Ovary (tissue), 7 donors: ENCODE measurements at regions not wholly inside any gene's neighbourhood (a gene's known extent, or its start where the extent isn't known, plus 50 kb on each side); places are given as distances from the start of the nearest gene placed in this dataset.

Experiments used
- DNase-seq, 5 donors: peaks; one replicate each; pipeline ENCODE4 v3.0.0-alpha.2; 2019 to 2020
- H3K27ac ChIP-seq, 2 donors: fragments of 200-600 bp; one replicate each; pipeline versions ENCODE4 v1.5.1 to v1.8.0; 2019 to 2022
- H3K27me3 ChIP-seq: fragments of 200-600 bp; one replicate; pipeline ENCODE4 v1.8.0; 2022
- H3K36me3 ChIP-seq: fragments of 200-600 bp; sonication (generic); one replicate; pipeline ENCODE4 v1.5.1; 2019
- H3K4me1 ChIP-seq: one replicate; pipeline ENCODE4 v1.8.1; 2013; ENCODE audit warnings: mild to moderate bottlenecking, moderate library complexity; ENCODE audit not compliant: insufficient read depth
- H3K4me3 ChIP-seq: fragments of 200-600 bp; sonication (generic); one replicate; pipeline ENCODE4 v1.5.1; 2017
- H3K9me3 ChIP-seq, 2 donors: fragments of 200-600 bp in 1 of 2; sonication (generic) in 1 of 2; one replicate each; pipeline versions ENCODE4 v1.5.1 to v1.8.1; 2013 to 2019; ENCODE audit warnings: mild to moderate bottlenecking in 1 of 2, moderate library complexity in 1 of 2
- CTCF ChIP-seq, 3 donors: fragments of 450-650 bp in 2 of 3; fragments of 200-600 bp in 1 of 3; IDR thresholded peaks; one replicate each; pipeline versions ENCODE4 v1.5.1 to v1.8.0; 2016 to 2022; ENCODE audit warnings: antibody characterized with exemption in 3 of 3, mild to moderate bottlenecking in 1 of 3
- EP300 ChIP-seq: sonication (generic); formaldehyde crosslinking; IDR thresholded peaks from one replicate; pipeline ENCODE4 v1.6.1; 2017; ENCODE audit warnings: antibody characterized with exemption
- POLR2A ChIP-seq: fragments of 450-650 bp; IDR thresholded peaks from one replicate; pipeline ENCODE4 v1.6.1; 2017; ENCODE audit warnings: antibody characterized with exemption, mild to moderate bottlenecking, moderate library complexity
- WGBS, 3 donors: extraction: QIAGEN DNeasy Blood & Tissue Kit in 1 of 3; methylation state at CpG; one replicate each; pipeline versions ENCODE4 v1.1.5 to v1.1.7; 2013 to 2017; 5-methylcytosine and 5-hydroxymethylcytosine counted together
- intact Hi-C, 4 donors: fragments of 100-400 bp; cut with DNase I; formaldehyde crosslinking; loops; one replicate each; pipeline versions ENCODE4 v1.11.0 to v1.15.1; 2022 to 2023
- donor health status: DM: no; HTN: no; CAD: no; lungs with moderate emphysema.
- donor health status: DM: no; HTN: no; CAD: no.
- donor health status: Bipolar disorder and iron deficiency.
- donor health status: DM: no; HTN: no; CAD: no.
- donor health status: DM: yes; HTN: yes; CAD: no.

- WGBS, 3 donors: 90 to 93% (median 90%) methylated on average over 9 of the region's 9 CpGs
- Histone ChIP-seq H3K9me3 (no peaks in the 10 kb centered on the region), H3K27me3 (no peaks in the 10 kb centered on the region), H3K4me3 (no peak overlapping the region), H3K4me1 (no peaks in the 10 kb centered on the region), H3K36me3 (no peaks in the 10 kb centered on the region), H3K27ac (no peak overlapping the region)
- no peak for DNase-seq
- no peak for TF ChIP-seq EP300
- intact Hi-C loops: no loop called here
Measured at GRCh38 chr16:55169780-55170179, 154.2 kb upstream of the IRX6 start.

- Histone ChIP-seq H3K9me3 (no peaks in the 10 kb centered on the region), H3K4me3 (no peak overlapping the region), H3K27me3 (no peaks in the 10 kb centered on the region), H3K4me1 (no peaks in the 10 kb centered on the region), H3K27ac (no peak overlapping the region), H3K36me3 (no peaks in the 10 kb centered on the region)
- TF ChIP-seq POLR2A (no peak), CTCF (IDR thresholded peaks at IDR 0.05) (no peak), EP300 (no peak)
- WGBS, 3 donors: 61 to 71% (median 65%) methylated on average over 2 of the region's 2 CpGs
- intact Hi-C loops: no loop called here
- DNase-seq: no peak
Measured at GRCh38 chr16:55171241-55171640, 152.8 kb upstream of the IRX6 start.

GRCh38 chr16:55175389-55175788, 148.6 kb upstream of the IRX6 start:
- 76 to 85% (median 79%) methylated on average over 6 of the region's 6 CpGs for WGBS, 3 donors
- Histone ChIP-seq H3K4me3 (no peak overlapping the region), H3K36me3 (no peaks in the 10 kb centered on the region), H3K27me3 (no peaks in the 10 kb centered on the region), H3K4me1 (no peaks in the 10 kb centered on the region), H3K27ac (no peak overlapping the region), H3K9me3 (no peaks in the 10 kb centered on the region)
- TF ChIP-seq CTCF (IDR thresholded peaks at IDR 0.05) (no peak), POLR2A (no peak), EP300 (no peak)
- intact Hi-C loops: no loop called here
- no peak for DNase-seq

DNA sequence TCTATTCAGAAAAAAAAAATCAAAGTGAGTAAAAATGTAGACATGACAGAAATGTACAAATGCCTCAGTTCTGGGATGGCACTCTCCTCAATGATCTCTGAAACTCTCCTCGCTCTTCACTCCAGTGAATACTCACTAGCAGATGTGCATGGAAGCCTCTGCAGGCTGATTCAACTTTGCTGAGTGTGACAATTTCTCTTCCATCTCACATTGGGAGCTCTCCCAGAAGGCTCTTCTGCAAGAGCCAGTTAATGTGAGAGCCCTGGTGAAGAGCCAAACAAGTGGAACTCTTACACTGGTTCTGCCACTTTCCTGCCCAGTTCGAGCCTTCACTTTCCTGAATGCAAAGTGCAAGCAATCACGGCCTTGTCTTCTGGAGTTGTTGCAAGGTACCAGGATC, 147.1 kb upstream of the IRX6 start:
- 79 to 94% (median 81%) methylated on average over 3 of the region's 3 CpGs for WGBS, 3 donors
- no peak for DNase-seq
- intact Hi-C loops: no loop called here
- no peaks in the 10 kb centered on the region for H3K9me3 ChIP-seq
- no peaks in the 10 kb centered on the region for H3K36me3 ChIP-seq
- no peaks in the 10 kb centered on the region for H3K4me1 ChIP-seq
- no peak overlapping the region for H3K27ac ChIP-seq
- H3K4me3 ChIP-seq: no peak overlapping the region
- no peak for TF ChIP-seq CTCF (IDR thresholded peaks at IDR 0.05)
- TF ChIP-seq EP300: no peak
- TF ChIP-seq POLR2A: no peak
- no peaks in the 10 kb centered on the region for H3K27me3 ChIP-seq

DNA sequence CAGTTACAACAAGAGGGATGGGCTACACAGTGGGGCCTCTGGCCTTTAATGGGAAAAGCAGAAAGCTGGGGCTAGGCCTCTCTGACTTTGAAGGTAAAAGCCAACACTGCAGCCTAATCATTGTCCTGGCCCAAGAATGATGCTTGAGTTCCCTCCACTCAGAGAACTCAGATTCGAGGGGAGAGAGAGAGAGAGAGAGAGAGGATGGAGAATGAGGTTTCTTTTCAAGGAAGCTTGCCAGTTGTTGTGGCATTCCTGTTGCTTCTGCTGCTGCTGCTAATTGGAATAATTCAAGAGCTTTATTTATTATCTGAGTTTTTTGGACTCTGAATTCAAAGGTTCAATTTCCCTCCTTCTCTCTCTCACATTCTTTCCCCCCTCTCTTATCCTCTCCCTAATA, 144.6 kb upstream of the IRX6 start:
- intact Hi-C loops: no loop called here
- H3K4me1 ChIP-seq: no peaks in the 10 kb centered on the region
- H3K36me3 ChIP-seq: no peaks in the 10 kb centered on the region
- WGBS, 3 donors: 6 to 22% (median 16%) methylated on average over 1 of the region's 1 CpG
- no peaks in the 10 kb centered on the region for H3K9me3 ChIP-seq
- no peak overlapping the region for H3K4me3 ChIP-seq
- TF ChIP-seq POLR2A: no peak
- no peak for TF ChIP-seq EP300
- TF ChIP-seq CTCF (IDR thresholded peaks at IDR 0.05): no peak
- DNase-seq: no peak
- H3K27ac ChIP-seq: no peak overlapping the region
- H3K27me3 ChIP-seq: no peaks in the 10 kb centered on the region
